Right atrium auricular region (tissue), 2 donors: ENCODE measurements at regions not wholly inside any gene's neighbourhood (a gene's known extent, or its start where the extent isn't known, plus 50 kb on each side); places are given as distances from the start of the nearest gene placed in this dataset.

ENCODE experiments used
- DNase-seq: peaks from one replicate; pipeline ENCODE4 v3.0.0-alpha.2; 2019; ENCODE audit warnings: low spot score
- H3K27ac ChIP-seq, 2 donors: fragments of 200-600 bp; sonication (generic); 1 replicate in 1 of 2; 2 replicates in 1 of 2; pipeline ENCODE4 v1.5.1; 2016 to 2019
- H3K27me3 ChIP-seq, 2 donors: fragments of 200-600 bp; sonication (generic); one replicate each; pipeline versions ENCODE4 v1.5.1 to v1.6.0; 2017 to 2019
- H3K36me3 ChIP-seq: fragments of 200-600 bp; sonication (generic); one replicate; pipeline ENCODE4 v1.5.1; 2016
- H3K4me1 ChIP-seq, 2 donors: fragments of 200-600 bp; sonication (generic); one replicate each; pipeline versions ENCODE4 v1.5.1 to v1.6.0; 2017 to 2019
- H3K4me3 ChIP-seq, 2 donors: fragments of 200-600 bp; sonication (generic); 1 replicate in 1 of 2; 2 replicates in 1 of 2; pipeline ENCODE4 v1.5.1; 2017 to 2019; ENCODE audit warnings: mild to moderate bottlenecking in 1 of 2, moderate library complexity in 1 of 2
- H3K9me3 ChIP-seq, 2 donors: fragments of 200-600 bp; sonication (generic); one replicate each; pipeline ENCODE4 v1.5.1; 2019
- CTCF ChIP-seq, 2 donors: fragments of 200-600 bp; sonication (generic); IDR thresholded peaks; one replicate each; pipeline ENCODE4 v1.5.1; 2019; ENCODE audit warnings: antibody characterized with exemption in 2 of 2

- TF ChIP-seq CTCF (IDR thresholded peaks at IDR 0.05): no peak
- Histone ChIP-seq H3K4me3 (no peak overlapping the region), H3K4me1 (no peaks in the 10 kb centered on the region), H3K27ac (no peak overlapping the region), H3K27me3 (no peaks in the 10 kb centered on the region), H3K9me3 (peaks cover 0 to 3% of the 10 kb centered on the region in 2 donors), H3K36me3 (no peaks in the 10 kb centered on the region)
- no peak for DNase-seq
Measured at GRCh38 chr6:106847116-106847515, 127.4 kb downstream of the CD24 start.

- DNase-seq: no peak
- no peak overlapping the region for H3K4me3 ChIP-seq
Measured at GRCh38 chr6:106844930-106845329, 129.6 kb downstream of the CD24 start.

GRCh38 chr6:106832766-106833510 is 141.6 kb downstream of the CD24 start:
- no peak overlapping the region for H3K4me3 ChIP-seq
- H3K27ac ChIP-seq: no peak overlapping the region
- no peaks in the 10 kb centered on the region for H3K9me3 ChIP-seq
- H3K36me3 ChIP-seq: no peaks in the 10 kb centered on the region
- H3K27me3 ChIP-seq: no peaks in the 10 kb centered on the region
- TF ChIP-seq CTCF (IDR thresholded peaks at IDR 0.05): no peak
- no peaks in the 10 kb centered on the region for H3K4me1 ChIP-seq
- DNase-seq: no peak

More at GRCh38 chr6:106844930-106845329, 129.6 kb downstream of the CD24 start:
- TF ChIP-seq CTCF (IDR thresholded peaks at IDR 0.05): no peak
- Histone ChIP-seq H3K9me3 (no peaks in the 10 kb centered on the region), H3K27ac (no peak overlapping the region), H3K36me3 (no peaks in the 10 kb centered on the region), H3K4me1 (no peaks in the 10 kb centered on the region), H3K27me3 (no peaks in the 10 kb centered on the region)

GRCh38 chr6:106830930-106831329 is 143.6 kb downstream of the CD24 start:
- DNase-seq: no peak
- TF ChIP-seq CTCF (IDR thresholded peaks at IDR 0.05): no peak
- H3K36me3 ChIP-seq: no peaks in the 10 kb centered on the region
- no peaks in the 10 kb centered on the region for H3K9me3 ChIP-seq
- H3K27me3 ChIP-seq: no peaks in the 10 kb centered on the region
- no peak overlapping the region for H3K4me3 ChIP-seq
- H3K4me1 ChIP-seq: no peaks in the 10 kb centered on the region
- no peak overlapping the region for H3K27ac ChIP-seq

GRCh38 chr6:106829451-106829850 is 145.1 kb downstream of the CD24 start:
- no peak overlapping the region for H3K27ac ChIP-seq
- no peaks in the 10 kb centered on the region for H3K36me3 ChIP-seq
- no peak for DNase-seq
- no peaks in the 10 kb centered on the region for H3K27me3 ChIP-seq
- H3K4me3 ChIP-seq: no peak overlapping the region
- no peaks in the 10 kb centered on the region for H3K9me3 ChIP-seq
- no peaks in the 10 kb centered on the region for H3K4me1 ChIP-seq
- TF ChIP-seq CTCF (IDR thresholded peaks at IDR 0.05): no peak

- Histone ChIP-seq H3K4me3 (no peak overlapping the region), H3K36me3 (no peaks in the 10 kb centered on the region), H3K9me3 (no peaks in the 10 kb centered on the region), H3K4me1 (no peaks in the 10 kb centered on the region), H3K27ac (no peak overlapping the region), H3K27me3 (no peaks in the 10 kb centered on the region)
- DNase-seq: no peak
- no peak for TF ChIP-seq CTCF (IDR thresholded peaks at IDR 0.05)
Measured at GRCh38 chr6:106827081-106827480, 147.4 kb downstream of the CD24 start.
